Liver (tissue), 8 donors: ENCODE measurements at regions not wholly inside any gene's neighbourhood (a gene's known extent, or its start where the extent isn't known, plus 50 kb on each side); places are given as distances from the start of the nearest gene placed in this dataset.

Source experiments
- DNase-seq: peaks from one replicate; pipeline ENCODE4 v3.0.0-alpha.2; 2017; ENCODE audit warnings: low spot score
- H3K27ac ChIP-seq, 2 donors: one replicate each; pipeline ENCODE4 v1.7.0; 2013; ENCODE audit warnings: inconsistent platforms in 2 of 2, low read length in 2 of 2, control low read depth in 1 of 2, low read depth in 1 of 2, mild to moderate bottlenecking in 1 of 2
- H3K27me3 ChIP-seq, 4 donors: one replicate each; pipeline versions ENCODE4 v1.6.1 to v1.7.0; 2013; ENCODE audit warnings: low read length in 3 of 4, inconsistent platforms in 1 of 4, mild to moderate bottlenecking in 1 of 4, moderate library complexity in 1 of 4; ENCODE audit not compliant: control insufficient read depth in 4 of 4, insufficient read depth in 4 of 4
- H3K36me3 ChIP-seq, 4 donors: one replicate each; pipeline versions ENCODE4 v1.6.1 to v1.7.0; 2013; ENCODE audit warnings: low read length in 3 of 4, mild to moderate bottlenecking in 3 of 4, low read depth in 1 of 4, moderate library complexity in 1 of 4; ENCODE audit not compliant: control insufficient read depth in 4 of 4, insufficient read depth in 3 of 4
- H3K4me1 ChIP-seq, 4 donors: one replicate each; pipeline versions ENCODE4 v1.6.1 to v1.7.0; 2013; ENCODE audit warnings: low read length in 3 of 4, mild to moderate bottlenecking in 3 of 4, moderate library complexity in 1 of 4; ENCODE audit not compliant: control insufficient read depth in 4 of 4, insufficient read depth in 4 of 4
- H3K4me3 ChIP-seq, 3 donors: one replicate each; pipeline versions ENCODE4 v1.6.1 to v1.7.0; 2013; ENCODE audit warnings: low read length in 3 of 3, control low read depth in 1 of 3, low read depth in 1 of 3, mild to moderate bottlenecking in 1 of 3
- H3K9ac ChIP-seq, 2 donors: one replicate each; pipeline ENCODE4 v1.7.0; 2013; ENCODE audit warnings: low read length in 2 of 2, mild to moderate bottlenecking in 2 of 2, moderate library complexity in 2 of 2, control low read depth in 1 of 2, low read depth in 1 of 2
- H3K9me3 ChIP-seq, 4 donors: one replicate each; pipeline versions ENCODE4 v1.6.1 to v1.7.0; 2013; ENCODE audit warnings: low read length in 3 of 4; ENCODE audit not compliant: control insufficient read depth in 4 of 4
- EGR1 ChIP-seq, 2 donors: IDR thresholded peaks; 2 replicates each; pipeline ENCODE4 v1.6.1; 2016 to 2018; ENCODE audit warnings: antibody characterized with exemption in 2 of 2, low read depth in 2 of 2
- FOXA1 ChIP-seq: IDR thresholded peaks from 2 replicates; pipeline ENCODE4 v1.6.1; 2016; ENCODE audit warnings: antibody characterized with exemption
- FOXA2 ChIP-seq: IDR thresholded peaks from 2 replicates; pipeline ENCODE4 v1.6.1; 2016; ENCODE audit warnings: antibody characterized with exemption
- GABPA ChIP-seq, 2 donors: IDR thresholded peaks in 1 of 2; conservative IDR thresholded peaks in 1 of 2; 2 replicates each; pipeline ENCODE4 v1.6.1; 2016; ENCODE audit warnings: antibody characterized with exemption in 2 of 2, mild to moderate bottlenecking in 1 of 2, moderate library complexity in 1 of 2
- HNF4A ChIP-seq, 2 donors: conservative IDR thresholded peaks; 2 replicates each; pipeline ENCODE4 v1.6.1; 2016; ENCODE audit warnings: antibody characterized with exemption in 2 of 2, mild to moderate bottlenecking in 2 of 2
- HNF4G ChIP-seq: IDR thresholded peaks from 2 replicates; pipeline ENCODE4 v1.6.1; 2016; ENCODE audit warnings: antibody characterized with exemption
- JUND ChIP-seq, 2 donors: IDR thresholded peaks; 2 replicates each; pipeline ENCODE4 v1.6.1; 2016; ENCODE audit warnings: antibody characterized with exemption in 2 of 2
- NR2F2 ChIP-seq: IDR thresholded peaks from 2 replicates; pipeline ENCODE4 v1.6.1; 2016; ENCODE audit warnings: antibody characterized with exemption
- RAD21 ChIP-seq, 2 donors: IDR thresholded peaks; 2 replicates each; pipeline ENCODE4 v1.6.1; 2016; ENCODE audit warnings: antibody characterized with exemption in 2 of 2, mild to moderate bottlenecking in 2 of 2
- RXRA ChIP-seq, 2 donors: IDR thresholded peaks; 2 replicates each; pipeline ENCODE4 v1.6.1; 2017 to 2018; ENCODE audit warnings: antibody characterized with exemption in 2 of 2, mild to moderate bottlenecking in 1 of 2
- SP1 ChIP-seq: IDR thresholded peaks from 2 replicates; pipeline ENCODE4 v1.6.1; 2018; ENCODE audit warnings: antibody characterized with exemption, mild to moderate bottlenecking
- TAF1 ChIP-seq: conservative IDR thresholded peaks from 2 replicates; pipeline ENCODE4 v1.6.1; 2016; ENCODE audit warnings: antibody characterized with exemption, mild to moderate bottlenecking
- YY1 ChIP-seq: IDR thresholded peaks from 2 replicates; pipeline ENCODE4 v1.6.1; 2016; ENCODE audit warnings: antibody characterized with exemption, mild to moderate bottlenecking
- WGBS: extraction: QIAGEN DNeasy Blood & Tissue Kit; methylation state at CpG from one replicate; pipeline ENCODE4 v1.1.7; 2013; 5-methylcytosine and 5-hydroxymethylcytosine counted together
- TF ChIP-seq, protein P1 (sequence below): fragments of 150-350 bp; IDR thresholded peaks from 2 replicates; pipeline ENCODE4 v1.5.1; 2017; ENCODE audit warnings: improper control_type of control experiment, low read depth, low read length; ENCODE audit not compliant: missing input control
- TF ChIP-seq, protein P2 (sequence below): IDR thresholded peaks from 2 replicates; pipeline ENCODE4 v1.6.1; 2016; ENCODE audit warnings: antibody characterized with exemption
- TF ChIP-seq, protein P3 (sequence below): IDR thresholded peaks from 2 replicates; pipeline ENCODE4 v1.6.1; 2016; ENCODE audit warnings: antibody characterized with exemption
- TF ChIP-seq, protein P4 (sequence below): IDR thresholded peaks from 2 replicates; pipeline ENCODE4 v1.6.1; 2016; ENCODE audit warnings: antibody characterized with exemption
- TF ChIP-seq, protein P5 (sequence below): IDR thresholded peaks from 2 replicates; pipeline ENCODE4 v1.6.1; 2016; ENCODE audit warnings: antibody characterized with exemption, mild to moderate bottlenecking
- donor health status: healthy.
- donor health status: healthy.
- donor health status: healthy.
- donor health status: healthy.
- donor health status: healthy.

DNA sequence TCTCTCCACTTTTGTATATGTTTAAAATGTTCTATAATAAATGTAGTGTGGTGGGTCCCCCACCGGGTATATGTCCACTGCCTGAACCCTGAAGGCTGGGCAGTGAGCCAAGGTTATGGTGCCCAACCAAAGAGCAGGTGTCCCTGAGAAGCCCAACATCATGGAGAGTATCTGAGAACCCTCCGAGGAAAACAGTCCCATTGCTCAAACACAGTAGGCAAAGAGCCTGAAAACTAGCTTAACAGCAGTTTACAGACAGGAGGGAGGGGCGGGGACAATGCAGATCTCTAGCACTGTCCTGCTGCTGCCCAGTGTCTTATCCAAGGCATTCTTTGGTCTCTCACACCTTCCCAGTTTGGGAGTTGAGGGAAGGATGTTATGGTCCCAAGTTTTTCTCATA, 91.0 kb downstream of the TMPRSS5 start (continued):
- TF ChIP-seq FOXA1: no peak

DNA sequence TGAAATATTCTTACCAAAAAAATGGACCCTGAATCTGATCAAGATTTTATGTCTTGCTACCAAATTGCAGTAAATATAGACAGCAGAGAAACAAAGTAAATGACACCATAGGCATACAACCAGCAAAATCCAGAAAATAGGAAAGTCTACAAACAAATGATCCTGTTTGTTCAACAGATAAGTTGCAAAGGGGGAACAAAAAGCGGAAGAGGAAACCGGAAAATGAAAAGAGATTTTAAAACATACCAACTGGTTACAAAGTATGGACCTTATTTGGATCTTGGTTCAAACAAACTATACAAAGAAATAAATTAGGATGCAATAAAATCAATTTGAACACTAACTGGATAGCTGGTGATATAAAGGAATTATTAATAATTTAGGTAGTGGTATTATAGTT, 92.0 kb downstream of the TMPRSS5 start:
- H3K4me3 ChIP-seq: no peak overlapping the region
- H3K27me3 ChIP-seq: peaks cover 0 to 4% (median 2%) of the 10 kb centered on the region in 4 donors
- H3K9me3 ChIP-seq: no peaks in the 10 kb centered on the region
- DNase-seq: no peak
- TF ChIP-seq, protein P1, sequence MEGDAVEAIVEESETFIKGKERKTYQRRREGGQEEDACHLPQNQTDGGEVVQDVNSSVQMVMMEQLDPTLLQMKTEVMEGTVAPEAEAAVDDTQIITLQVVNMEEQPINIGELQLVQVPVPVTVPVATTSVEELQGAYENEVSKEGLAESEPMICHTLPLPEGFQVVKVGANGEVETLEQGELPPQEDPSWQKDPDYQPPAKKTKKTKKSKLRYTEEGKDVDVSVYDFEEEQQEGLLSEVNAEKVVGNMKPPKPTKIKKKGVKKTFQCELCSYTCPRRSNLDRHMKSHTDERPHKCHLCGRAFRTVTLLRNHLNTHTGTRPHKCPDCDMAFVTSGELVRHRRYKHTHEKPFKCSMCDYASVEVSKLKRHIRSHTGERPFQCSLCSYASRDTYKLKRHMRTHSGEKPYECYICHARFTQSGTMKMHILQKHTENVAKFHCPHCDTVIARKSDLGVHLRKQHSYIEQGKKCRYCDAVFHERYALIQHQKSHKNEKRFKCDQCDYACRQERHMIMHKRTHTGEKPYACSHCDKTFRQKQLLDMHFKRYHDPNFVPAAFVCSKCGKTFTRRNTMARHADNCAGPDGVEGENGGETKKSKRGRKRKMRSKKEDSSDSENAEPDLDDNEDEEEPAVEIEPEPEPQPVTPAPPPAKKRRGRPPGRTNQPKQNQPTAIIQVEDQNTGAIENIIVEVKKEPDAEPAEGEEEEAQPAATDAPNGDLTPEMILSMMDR: no peak
- TF ChIP-seq, protein P2, sequence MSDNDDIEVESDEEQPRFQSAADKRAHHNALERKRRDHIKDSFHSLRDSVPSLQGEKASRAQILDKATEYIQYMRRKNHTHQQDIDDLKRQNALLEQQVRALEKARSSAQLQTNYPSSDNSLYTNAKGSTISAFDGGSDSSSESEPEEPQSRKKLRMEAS: no peak
- TF ChIP-seq EGR1 (IDR thresholded peaks at IDR 0.05; ENCODE audit: low read depth in 2 of 2): no peak
- no peak overlapping the region for H3K9ac ChIP-seq
- H3K36me3 ChIP-seq: no peaks in the 10 kb centered on the region
- H3K27ac ChIP-seq: no peak overlapping the region
- WGBS: 59% methylated on average over 2 of the region's 2 CpGs
- no peaks in the 10 kb centered on the region for H3K4me1 ChIP-seq

DNA sequence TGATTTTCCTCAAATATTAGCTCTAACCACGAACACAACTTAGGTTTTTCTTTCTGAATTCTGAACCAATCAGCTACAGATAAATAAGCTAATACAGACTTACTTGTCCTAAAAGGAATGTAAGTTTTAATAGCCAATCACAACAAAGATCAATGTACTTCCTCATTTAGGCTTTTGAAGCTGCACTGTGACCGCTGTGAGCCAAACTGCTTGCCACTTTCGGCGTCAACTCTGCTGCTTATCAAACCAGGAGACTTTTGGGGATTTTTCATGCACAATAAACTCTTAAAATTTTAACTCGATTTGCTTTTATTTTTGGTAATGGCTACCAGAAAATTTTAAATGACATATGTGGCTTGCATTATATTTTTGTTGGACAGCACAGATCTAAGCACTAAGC, 92.5 kb downstream of the TMPRSS5 start:
- H3K4me3 ChIP-seq: no peak overlapping the region
- no peak overlapping the region for H3K27ac ChIP-seq
- no peaks in the 10 kb centered on the region for H3K4me1 ChIP-seq
- no peak overlapping the region for H3K9ac ChIP-seq
- H3K27me3 ChIP-seq: peaks cover 0 to 4% (median 2%) of the 10 kb centered on the region in 4 donors
- TF ChIP-seq FOXA2 (no peak), RAD21 (IDR thresholded peaks at IDR 0.05) (no peak), JUND (IDR thresholded peaks at IDR 0.05) (no peak), HNF4G (no peak), GABPA (IDR thresholded peaks at IDR 0.05 in 1 of 2, conservative IDR thresholded peaks at IDR 0.05 in 1 of 2) (no peak), TAF1 (no peak), YY1 (no peak), RXRA (IDR thresholded peaks at IDR 0.05) (no peak), EGR1 (IDR thresholded peaks at IDR 0.05; ENCODE audit: low read depth in 2 of 2) (no peak), FOXA1 (no peak), NR2F2 (no peak), SP1 (no peak), HNF4A (conservative IDR thresholded peaks at IDR 0.05) (no peak)
- TF ChIP-seq, protein P3, sequence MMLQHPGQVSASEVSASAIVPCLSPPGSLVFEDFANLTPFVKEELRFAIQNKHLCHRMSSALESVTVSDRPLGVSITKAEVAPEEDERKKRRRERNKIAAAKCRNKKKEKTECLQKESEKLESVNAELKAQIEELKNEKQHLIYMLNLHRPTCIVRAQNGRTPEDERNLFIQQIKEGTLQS: no peak
- TF ChIP-seq, protein P1: no peak
- TF ChIP-seq, protein P4, sequence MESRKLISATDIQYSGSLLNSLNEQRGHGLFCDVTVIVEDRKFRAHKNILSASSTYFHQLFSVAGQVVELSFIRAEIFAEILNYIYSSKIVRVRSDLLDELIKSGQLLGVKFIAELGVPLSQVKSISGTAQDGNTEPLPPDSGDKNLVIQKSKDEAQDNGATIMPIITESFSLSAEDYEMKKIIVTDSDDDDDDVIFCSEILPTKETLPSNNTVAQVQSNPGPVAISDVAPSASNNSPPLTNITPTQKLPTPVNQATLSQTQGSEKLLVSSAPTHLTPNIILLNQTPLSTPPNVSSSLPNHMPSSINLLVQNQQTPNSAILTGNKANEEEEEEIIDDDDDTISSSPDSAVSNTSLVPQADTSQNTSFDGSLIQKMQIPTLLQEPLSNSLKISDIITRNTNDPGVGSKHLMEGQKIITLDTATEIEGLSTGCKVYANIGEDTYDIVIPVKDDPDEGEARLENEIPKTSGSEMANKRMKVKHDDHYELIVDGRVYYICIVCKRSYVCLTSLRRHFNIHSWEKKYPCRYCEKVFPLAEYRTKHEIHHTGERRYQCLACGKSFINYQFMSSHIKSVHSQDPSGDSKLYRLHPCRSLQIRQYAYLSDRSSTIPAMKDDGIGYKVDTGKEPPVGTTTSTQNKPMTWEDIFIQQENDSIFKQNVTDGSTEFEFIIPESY: no peak
- TF ChIP-seq, protein P5, sequence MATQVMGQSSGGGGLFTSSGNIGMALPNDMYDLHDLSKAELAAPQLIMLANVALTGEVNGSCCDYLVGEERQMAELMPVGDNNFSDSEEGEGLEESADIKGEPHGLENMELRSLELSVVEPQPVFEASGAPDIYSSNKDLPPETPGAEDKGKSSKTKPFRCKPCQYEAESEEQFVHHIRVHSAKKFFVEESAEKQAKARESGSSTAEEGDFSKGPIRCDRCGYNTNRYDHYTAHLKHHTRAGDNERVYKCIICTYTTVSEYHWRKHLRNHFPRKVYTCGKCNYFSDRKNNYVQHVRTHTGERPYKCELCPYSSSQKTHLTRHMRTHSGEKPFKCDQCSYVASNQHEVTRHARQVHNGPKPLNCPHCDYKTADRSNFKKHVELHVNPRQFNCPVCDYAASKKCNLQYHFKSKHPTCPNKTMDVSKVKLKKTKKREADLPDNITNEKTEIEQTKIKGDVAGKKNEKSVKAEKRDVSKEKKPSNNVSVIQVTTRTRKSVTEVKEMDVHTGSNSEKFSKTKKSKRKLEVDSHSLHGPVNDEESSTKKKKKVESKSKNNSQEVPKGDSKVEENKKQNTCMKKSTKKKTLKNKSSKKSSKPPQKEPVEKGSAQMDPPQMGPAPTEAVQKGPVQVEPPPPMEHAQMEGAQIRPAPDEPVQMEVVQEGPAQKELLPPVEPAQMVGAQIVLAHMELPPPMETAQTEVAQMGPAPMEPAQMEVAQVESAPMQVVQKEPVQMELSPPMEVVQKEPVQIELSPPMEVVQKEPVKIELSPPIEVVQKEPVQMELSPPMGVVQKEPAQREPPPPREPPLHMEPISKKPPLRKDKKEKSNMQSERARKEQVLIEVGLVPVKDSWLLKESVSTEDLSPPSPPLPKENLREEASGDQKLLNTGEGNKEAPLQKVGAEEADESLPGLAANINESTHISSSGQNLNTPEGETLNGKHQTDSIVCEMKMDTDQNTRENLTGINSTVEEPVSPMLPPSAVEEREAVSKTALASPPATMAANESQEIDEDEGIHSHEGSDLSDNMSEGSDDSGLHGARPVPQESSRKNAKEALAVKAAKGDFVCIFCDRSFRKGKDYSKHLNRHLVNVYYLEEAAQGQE: no peak
- TF ChIP-seq, protein P2: no peak
- DNase-seq: no peak
- 44% methylated on average over 5 of the region's 5 CpGs for WGBS
- H3K36me3 ChIP-seq: no peaks in the 10 kb centered on the region
- H3K9me3 ChIP-seq: no peaks in the 10 kb centered on the region
